Psoas muscle (tissue), 7 donors: ENCODE measurements at regions not wholly inside any gene's neighbourhood (a gene's known extent, or its start where the extent isn't known, plus 50 kb on each side); places are given as distances from the start of the nearest gene placed in this dataset.

ENCODE experiments used
- ATAC-seq, 4 donors: fragments of 200-7000 bp; cut with Tn5 transposase; one replicate each; pipeline ENCODE4 v1.9.1; 2020; ENCODE audit warnings: moderate library complexity in 3 of 4, mild to moderate bottlenecking in 2 of 4
- DNase-seq, 2 donors: peaks; one replicate each; pipeline ENCODE4 v3.0.0-alpha.2; 2020
- H3K27ac ChIP-seq: fragments of 200-600 bp; one replicate; pipeline ENCODE4 v1.8.0; 2022
- H3K27me3 ChIP-seq, 3 donors: fragments of 200-600 bp in 1 of 3; one replicate each; pipeline versions ENCODE4 v1.6.1 to v1.8.0; 2013 to 2022; ENCODE audit warnings: low read length in 2 of 3, mild to moderate bottlenecking in 2 of 3, moderate library complexity in 1 of 3; ENCODE audit not compliant: insufficient read depth in 3 of 3
- H3K36me3 ChIP-seq, 2 donors: fragments of 200-600 bp in 1 of 2; one replicate each; pipeline versions ENCODE4 v1.6.1 to v1.8.0; 2013 to 2022; ENCODE audit warnings: low read depth in 1 of 2, mild to moderate bottlenecking in 1 of 2, moderate library complexity in 1 of 2; ENCODE audit not compliant: insufficient read depth in 1 of 2
- H3K4me1 ChIP-seq: fragments of 200-600 bp; one replicate; pipeline ENCODE4 v1.8.0; 2022
- H3K4me3 ChIP-seq: fragments of 200-600 bp; one replicate; pipeline ENCODE4 v1.8.0; 2022; ENCODE audit warnings: mild to moderate bottlenecking
- H3K9me3 ChIP-seq: fragments of 200-600 bp; one replicate; pipeline ENCODE4 v1.8.0; 2022
- CTCF ChIP-seq: fragments of 200-600 bp; IDR thresholded peaks from one replicate; pipeline ENCODE4 v1.8.0; 2022; ENCODE audit warnings: antibody characterized with exemption
- WGBS, 3 donors: extraction: QIAGEN DNeasy Blood & Tissue Kit; methylation state at CpG; one replicate each; pipeline versions ENCODE4 v1.1.6 to v1.1.7; 2013; 5-methylcytosine and 5-hydroxymethylcytosine counted together
- intact Hi-C, 2 donors: fragments of 100-400 bp; cut with DNase I; formaldehyde crosslinking; loops; one replicate each; pipeline versions ENCODE4 v1.11.0 to v1.14.2; 2022
- donor health status: healthy with polysubstance abuse.
- donor health status: DM: no; HTN: no; CAD: no; lungs with moderate emphysema.
- donor health status: Bipolar disorder and iron deficiency.
- donor health status: healthy.
- donor health status: DM: yes; HTN: yes; CAD: no.
- donor health status: DM: no; HTN: no; CAD: no.
- donor health status: DM: yes; HTN: yes; CAD: no.

GRCh38 chr3:8441969-8442559 lies 59.6 kb upstream of the LMCD1 start:
- Histone ChIP-seq H3K27ac (no peak overlapping the region), H3K36me3 (no peaks in the 10 kb centered on the region), H3K9me3 (no peaks in the 10 kb centered on the region), H3K27me3 (no peaks in the 10 kb centered on the region), H3K4me3 (no peak overlapping the region), H3K4me1 (peaks cover 28% of the 10 kb centered on the region)
- peak; percentile 82 for TF ChIP-seq CTCF
- ATAC-seq (peak; percentile 53 to 81 (median 64)), DNase-seq (no peak)
- 37 to 40% (median 38%) methylated on average over 8 of the region's 8 CpGs for WGBS, 3 donors
- intact Hi-C loops, result loop anchor here (2.0 to 5.0 kb wide), 6 partner anchors 35 to 180 kb away; no protein-coding TSS in a partner anchor

GRCh38 chr3:8442993-8443650 lies 58.5 kb upstream of the LMCD1 start:
- Histone ChIP-seq H3K4me1 (peaks cover 28% of the 10 kb centered on the region), H3K27me3 (no peaks in the 10 kb centered on the region), H3K36me3 (no peaks in the 10 kb centered on the region), H3K27ac (no peak overlapping the region), H3K9me3 (no peaks in the 10 kb centered on the region), H3K4me3 (no peak overlapping the region)
- no peak for DNase-seq
- no peak for TF ChIP-seq CTCF
- intact Hi-C loops, result loop anchor here (1.0 to 5.0 kb wide), 7 partner anchors 34 to 180 kb away; no protein-coding TSS in a partner anchor
- 77 to 81% (median 79%) methylated on average over 4 of the region's 4 CpGs for WGBS, 3 donors
- ATAC-seq, result no peak

GRCh38 chr3:8443829-8444791 lies 57.5 kb upstream of the LMCD1 start:
- H3K4me1 ChIP-seq, result peaks cover 28% of the 10 kb centered on the region
- peak; percentile 79 to 95 (median 88) for ATAC-seq
- no peaks in the 10 kb centered on the region for H3K36me3 ChIP-seq
- peak overlapping the region; percentile 54 for H3K27ac ChIP-seq
- TF ChIP-seq CTCF, result no peak
- WGBS, 3 donors, result 32 to 42% (median 34%) methylated on average over 15 of the region's 15 CpGs
- DNase-seq, result peak; percentile 77 to 84
- intact Hi-C loops, result loop anchor here (1.0 to 5.0 kb wide), 7 partner anchors 33 to 179 kb away; no protein-coding TSS in a partner anchor
- peak overlapping the region; percentile 17 for H3K4me3 ChIP-seq
- no peaks in the 10 kb centered on the region for H3K27me3 ChIP-seq
- H3K9me3 ChIP-seq, result no peaks in the 10 kb centered on the region

- DNase-seq (no peak), ATAC-seq (no peak)
- Histone ChIP-seq H3K9me3 (no peaks in the 10 kb centered on the region), H3K27me3 (no peaks in the 10 kb centered on the region), H3K4me1 (peaks cover 28% of the 10 kb centered on the region), H3K4me3 (no peak overlapping the region), H3K36me3 (no peaks in the 10 kb centered on the region), H3K27ac (peak overlapping the region; percentile 54)
- TF ChIP-seq CTCF, result no peak
- WGBS, 3 donors, result 92 to 97% (median 92%) methylated on average over 3 of the region's 3 CpGs
- intact Hi-C loops, result loop anchor here (5.0 kb wide), 3 partner anchors 32 to 177 kb away; no protein-coding TSS in a partner anchor
These were observed 56.7 kb upstream of the LMCD1 start for GRCh38 chr3:8444883-8445282.
